Type B pancreatic cell (in vitro differentiated cells): ENCODE measurements at regions not wholly inside any gene's neighbourhood (a gene's known extent, or its start where the extent isn't known, plus 50 kb on each side); places are given as distances from the start of the nearest gene placed in this dataset.
"Not testable (repeated sequence)": the region's sequence is repeated elsewhere in the genome, so short reads cannot be mapped to it uniquely, and the experiment has no call there.

Experiments used
- DNase-seq: peaks from one replicate; pipeline ENCODE4 v3.0.0; 2021; ENCODE audit warnings: mixed read lengths; ENCODE audit not compliant: unreplicated experiment; ENCODE audit errors: extremely low spot score
- H3K27ac Mint-ChIP-seq: 2 replicates; pipeline ENCODE4 v1.8.0; 2021; ENCODE audit warnings: mild to moderate bottlenecking, mixed read lengths
- H3K27me3 Mint-ChIP-seq: 2 replicates; pipeline ENCODE4 v1.8.0; 2021; ENCODE audit warnings: mixed read lengths
- H3K36me3 Mint-ChIP-seq: 2 replicates; pipeline ENCODE4 v1.8.0; 2021; ENCODE audit warnings: mixed read lengths
- H3K4me1 Mint-ChIP-seq: one replicate; pipeline ENCODE4 v1.8.0; 2021; ENCODE audit warnings: mixed read lengths; ENCODE audit not compliant: unreplicated experiment
- H3K4me3 Mint-ChIP-seq: 2 replicates; pipeline ENCODE4 v1.8.0; 2021; ENCODE audit warnings: mild to moderate bottlenecking, mixed read lengths
- H3K9me3 Mint-ChIP-seq: 2 replicates; pipeline ENCODE4 v1.8.0; 2021; ENCODE audit warnings: mixed read lengths
- CTCF ChIP-seq: fragments of 200-600 bp; sonication (generic); conservative IDR thresholded peaks from 2 replicates; pipeline ENCODE4 v1.5.0; 2021; ENCODE audit warnings: antibody characterized with exemption, mild to moderate bottlenecking

- no peak for TF ChIP-seq CTCF
These were observed 918.4 kb downstream of the SORCS3 start for GRCh38 chr10:105559333-105560097.

DNA sequence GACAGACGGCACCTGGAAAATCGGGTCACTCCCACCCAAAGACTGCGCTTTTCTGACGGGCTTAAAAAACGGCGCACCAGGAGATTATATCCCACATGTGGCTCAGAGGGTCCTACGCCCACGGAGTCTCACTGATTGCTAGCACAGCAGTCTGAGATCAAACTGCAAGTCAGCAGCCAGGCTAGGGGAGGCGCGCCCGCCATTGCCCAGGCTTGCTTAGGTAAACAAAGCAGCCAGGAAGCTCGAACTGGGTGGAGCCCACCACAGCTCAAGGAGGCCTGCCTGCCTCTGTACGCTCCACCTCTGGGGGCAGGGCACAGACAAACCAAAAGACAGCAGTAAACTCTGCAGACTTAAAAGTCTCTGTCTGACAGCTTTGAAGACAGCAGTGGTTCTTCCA lies 909.4 kb downstream of the SORCS3 start:
- not testable (repeated sequence) for H3K36me3 Mint-ChIP-seq, H3K4me3 Mint-ChIP-seq, H3K4me1 Mint-ChIP-seq, H3K9me3 Mint-ChIP-seq, H3K27ac Mint-ChIP-seq, DNase-seq, H3K27me3 Mint-ChIP-seq

More at GRCh38 chr10:105559333-105560097, 918.4 kb downstream of the SORCS3 start:
- DNase-seq, result no peak
- Mint-ChIP-seq H3K27me3 (no peaks in the 10 kb centered on the region), H3K9me3 (no peaks in the 10 kb centered on the region), H3K4me3 (no peak overlapping the region), H3K4me1 (no peaks in the 10 kb centered on the region), H3K27ac (no peak overlapping the region), H3K36me3 (no peaks in the 10 kb centered on the region)

DNA sequence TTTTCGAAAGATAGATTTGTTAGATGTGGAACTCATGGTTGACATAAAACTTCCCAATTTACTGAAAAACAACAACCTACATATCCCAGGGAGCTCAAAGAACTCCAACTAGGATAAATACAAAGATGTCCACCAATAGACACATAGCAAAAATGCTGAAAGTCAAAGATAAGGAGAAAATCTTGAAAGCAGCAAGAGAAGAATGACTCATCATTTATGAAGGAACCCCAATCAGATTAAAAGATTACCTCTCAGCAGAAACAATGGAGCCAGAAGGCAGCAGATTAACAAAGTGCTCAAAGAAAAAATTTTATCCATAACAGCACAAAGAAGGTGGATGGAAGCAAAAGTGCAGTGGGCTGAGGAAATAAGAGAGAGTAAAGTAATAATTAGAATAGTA lies 908.6 kb downstream of the SORCS3 start:
- no peak for DNase-seq
- no peaks in the 10 kb centered on the region for H3K36me3 Mint-ChIP-seq
- H3K27me3 Mint-ChIP-seq, result no peaks in the 10 kb centered on the region
- H3K9me3 Mint-ChIP-seq, result no peaks in the 10 kb centered on the region
- no peak for TF ChIP-seq CTCF
- no peak overlapping the region for H3K27ac Mint-ChIP-seq
- no peaks in the 10 kb centered on the region for H3K4me1 Mint-ChIP-seq
- no peak overlapping the region for H3K4me3 Mint-ChIP-seq

- no peak for DNase-seq
- no peaks in the 10 kb centered on the region for H3K9me3 Mint-ChIP-seq
- H3K4me3 Mint-ChIP-seq, result no peak overlapping the region
- peaks cover 13% of the 10 kb centered on the region for H3K4me1 Mint-ChIP-seq
- H3K27me3 Mint-ChIP-seq, result no peaks in the 10 kb centered on the region
- no peak overlapping the region for H3K27ac Mint-ChIP-seq
- no peaks in the 10 kb centered on the region for H3K36me3 Mint-ChIP-seq
- no peak for TF ChIP-seq CTCF
These were observed 904.0 kb downstream of the SORCS3 start for GRCh38 chr10:105545101-105545500.

DNA sequence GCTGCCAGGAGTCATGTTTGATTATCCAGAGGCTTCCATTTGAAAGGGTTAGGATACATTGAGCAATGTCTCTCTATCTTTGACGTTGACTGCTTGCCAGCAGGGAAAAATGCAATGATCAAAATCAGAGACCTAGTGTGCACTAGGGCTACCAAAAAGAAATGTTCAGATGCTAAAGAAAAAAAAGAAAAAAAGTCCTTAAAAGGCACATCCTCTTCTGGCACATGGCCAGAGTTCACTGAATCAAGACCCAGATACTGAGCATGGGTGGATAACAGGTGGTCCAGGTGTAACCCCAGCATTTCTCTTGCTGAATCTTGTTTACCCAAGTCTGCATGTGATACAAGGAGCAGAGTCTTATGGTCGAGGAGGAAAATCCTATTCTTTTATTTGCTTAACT lies 899.3 kb downstream of the SORCS3 start:
- H3K9me3 Mint-ChIP-seq, result no peaks in the 10 kb centered on the region
- no peak for DNase-seq
- H3K36me3 Mint-ChIP-seq, result no peaks in the 10 kb centered on the region
- no peak overlapping the region for H3K27ac Mint-ChIP-seq
- no peaks in the 10 kb centered on the region for H3K27me3 Mint-ChIP-seq
- no peak for TF ChIP-seq CTCF
- H3K4me3 Mint-ChIP-seq, result no peak overlapping the region
- peaks cover 23% of the 10 kb centered on the region for H3K4me1 Mint-ChIP-seq

- no peak overlapping the region for H3K4me3 Mint-ChIP-seq
- no peak for TF ChIP-seq CTCF
- no peak overlapping the region for H3K27ac Mint-ChIP-seq
- peaks cover 3% of the 10 kb centered on the region for H3K27me3 Mint-ChIP-seq
- no peak for DNase-seq
- H3K36me3 Mint-ChIP-seq, result no peaks in the 10 kb centered on the region
- H3K4me1 Mint-ChIP-seq, result peaks cover 23% of the 10 kb centered on the region
- no peaks in the 10 kb centered on the region for H3K9me3 Mint-ChIP-seq
These were observed 897.8 kb downstream of the SORCS3 start for GRCh38 chr10:105538874-105539273.
